ENCODE measurements at regions not wholly inside any gene's neighbourhood (a gene's known extent, or its start where the extent isn't known, plus 50 kb on each side); places are given as distances from the start of the nearest gene placed in this dataset.
"Not testable (repeated sequence)": the region's sequence is repeated elsewhere in the genome, so short reads cannot be mapped to it uniquely, and the experiment has no call there.

GRCh38 chr18:14378376-14378775 lies 165.0 kb downstream of the POTEC start:
- not testable (repeated sequence) for TF ChIP-seq SRF (IDR thresholded peaks at IDR 0.05; ENCODE audit: low read depth in 2 of 2, low read length in 2 of 2); BCLAF1 (IDR thresholded peaks at IDR 0.05); HDGF (IDR thresholded peaks at IDR 0.05); REST (IDR thresholded peaks at IDR 0.05; ENCODE audit: low read depth, low read length)
